ENCODE measurements at regions not wholly inside any gene's neighbourhood (a gene's known extent, or its start where the extent isn't known, plus 50 kb on each side); places are given as distances from the start of the nearest gene placed in this dataset.
"Not testable (repeated sequence)": the region's sequence is repeated elsewhere in the genome, so short reads cannot be mapped to it uniquely, and the experiment has no call there.

DNA sequence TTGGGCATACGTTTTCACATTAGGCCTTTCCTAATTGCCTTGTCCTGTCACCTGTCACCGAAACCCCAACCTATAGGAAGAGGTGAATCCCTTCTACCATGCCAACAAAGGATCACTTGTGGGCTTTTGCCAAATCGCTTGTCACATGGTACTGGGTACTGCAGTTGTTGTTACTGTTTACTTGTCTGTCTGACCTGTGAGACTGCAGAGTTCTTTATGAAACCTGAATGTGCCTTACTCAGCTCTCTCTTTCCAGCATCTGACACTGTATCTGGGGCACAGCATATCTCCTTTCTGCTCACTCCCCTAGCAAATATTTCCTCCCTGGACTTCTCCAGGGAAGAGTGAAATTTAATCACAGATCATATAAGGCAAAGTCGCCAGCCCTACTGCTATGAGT lies 1272.4 kb downstream of the CDH8 start:
- no peak for DNase-seq

DNA sequence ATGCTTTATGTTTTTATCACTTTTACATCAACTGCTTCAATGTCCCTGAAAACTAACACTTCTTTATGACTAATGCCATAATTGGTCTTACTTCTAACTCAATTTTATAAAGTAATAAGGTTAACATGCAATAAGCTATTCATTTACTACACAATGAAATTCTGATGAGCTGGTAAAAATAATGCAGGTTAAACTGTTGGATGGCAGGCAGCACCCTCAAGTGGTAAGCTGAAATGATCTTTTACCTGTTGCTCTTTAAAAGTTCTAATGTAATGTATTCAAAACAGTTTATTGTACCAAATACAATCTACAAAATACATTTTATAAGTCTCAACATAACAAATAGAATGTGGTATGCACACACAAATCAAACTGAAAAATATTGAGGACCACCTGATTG lies 1280.3 kb downstream of the CDH8 start:
- no peak for DNase-seq

DNA sequence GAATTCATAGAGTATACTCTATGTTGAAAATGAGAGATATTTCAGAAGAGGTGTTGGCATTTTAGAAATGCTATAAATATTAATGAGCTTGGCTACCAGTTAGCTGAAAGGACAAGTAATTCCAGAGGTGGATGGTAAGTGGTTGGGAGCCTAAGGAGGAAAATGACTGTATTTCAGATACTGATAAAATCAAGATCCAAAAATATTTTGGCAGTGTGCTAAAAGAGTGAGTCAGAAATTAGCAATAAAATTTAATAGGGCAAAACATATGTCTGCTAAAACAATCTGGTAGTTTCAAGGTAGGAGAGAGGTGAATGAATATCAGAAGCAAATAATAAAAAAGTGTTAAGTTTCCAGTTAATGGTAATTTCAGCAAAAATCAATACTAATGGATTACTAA lies 1287.9 kb downstream of the CDH8 start:
- no peak for DNase-seq

DNA sequence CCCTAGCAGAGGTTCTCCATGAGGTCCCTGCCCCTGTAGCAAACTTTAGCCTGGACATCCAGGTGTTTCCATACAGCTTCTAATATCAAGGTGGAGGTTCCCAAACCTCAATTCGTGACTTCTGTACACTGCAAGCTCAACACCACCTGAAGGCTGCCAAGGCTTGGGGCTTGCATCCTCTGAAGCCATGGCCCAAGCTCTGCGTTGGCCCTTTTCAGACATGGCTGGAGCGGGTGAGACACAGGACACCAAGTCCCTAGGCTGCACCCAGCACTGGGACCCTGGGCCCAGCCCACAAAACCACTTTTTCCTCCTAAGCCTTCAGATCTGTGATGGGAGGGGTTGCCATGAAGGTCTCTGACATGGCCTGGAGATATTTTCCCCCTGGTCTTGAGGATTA lies 1292.0 kb downstream of the CDH8 start:
- no peak for DNase-seq

DNA sequence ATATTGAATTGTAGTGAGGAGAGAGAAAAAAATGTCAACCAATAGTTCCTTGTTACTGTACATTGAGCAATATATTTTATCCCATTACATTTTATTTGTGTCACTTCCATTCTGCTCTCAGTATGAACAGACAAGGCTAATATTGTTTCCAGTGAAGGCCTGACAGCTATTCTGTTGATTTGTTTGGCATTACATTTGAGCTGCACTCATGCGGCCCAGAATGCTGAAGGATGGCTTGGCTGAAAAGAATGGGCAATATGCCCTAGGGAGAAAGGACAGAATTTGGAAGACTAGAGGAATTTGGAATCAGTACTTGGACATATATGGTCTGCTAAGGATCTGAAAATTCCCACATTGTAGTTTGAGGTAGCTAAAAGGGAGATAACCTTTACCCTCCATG lies 1294.4 kb downstream of the CDH8 start:
- no peak for DNase-seq

DNA sequence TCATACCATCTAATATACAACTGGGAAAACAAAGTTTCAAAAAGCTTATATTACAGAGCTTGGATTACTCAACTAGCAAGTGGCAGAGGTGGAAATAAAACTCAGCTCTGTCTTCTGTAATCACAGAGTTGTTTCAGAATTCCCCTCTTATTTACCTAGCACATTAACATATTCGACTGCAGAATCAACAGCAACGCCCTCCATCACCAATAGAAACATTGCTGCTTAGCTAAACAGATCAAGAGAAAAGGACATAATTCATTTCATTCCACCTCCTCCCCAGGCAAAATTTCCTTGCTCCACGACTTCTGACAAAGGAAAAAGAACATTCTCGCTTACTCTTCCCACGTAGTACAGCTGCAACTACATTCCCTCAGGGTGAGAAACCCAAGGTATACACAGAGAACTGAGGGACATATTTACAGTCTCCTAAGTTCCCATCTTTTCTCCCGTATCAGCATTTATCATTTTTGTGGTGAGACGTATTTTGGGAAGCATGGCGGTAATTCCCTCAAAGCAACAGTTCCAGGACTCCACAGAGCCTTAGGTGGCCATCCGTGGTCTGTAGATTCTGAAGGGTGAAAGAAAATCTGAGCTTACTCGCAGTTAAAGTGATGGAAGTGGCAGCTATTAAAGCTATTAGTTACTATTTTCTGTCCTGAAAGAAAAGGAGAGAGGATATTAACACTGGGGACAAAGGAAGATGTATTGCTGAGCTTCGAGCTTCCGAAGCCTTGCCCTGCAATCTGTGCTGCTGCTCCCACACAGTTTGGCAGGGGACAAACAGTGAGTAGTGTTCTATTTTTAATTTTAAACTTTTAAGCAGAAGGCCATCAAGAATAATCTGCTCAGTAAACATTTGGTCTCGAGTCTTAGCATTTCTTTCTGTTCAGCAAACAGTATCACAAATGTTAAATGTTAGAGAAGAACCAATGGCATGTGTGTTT lies 1296.2 kb downstream of the CDH8 start:
- no peak for DNase-seq

DNA sequence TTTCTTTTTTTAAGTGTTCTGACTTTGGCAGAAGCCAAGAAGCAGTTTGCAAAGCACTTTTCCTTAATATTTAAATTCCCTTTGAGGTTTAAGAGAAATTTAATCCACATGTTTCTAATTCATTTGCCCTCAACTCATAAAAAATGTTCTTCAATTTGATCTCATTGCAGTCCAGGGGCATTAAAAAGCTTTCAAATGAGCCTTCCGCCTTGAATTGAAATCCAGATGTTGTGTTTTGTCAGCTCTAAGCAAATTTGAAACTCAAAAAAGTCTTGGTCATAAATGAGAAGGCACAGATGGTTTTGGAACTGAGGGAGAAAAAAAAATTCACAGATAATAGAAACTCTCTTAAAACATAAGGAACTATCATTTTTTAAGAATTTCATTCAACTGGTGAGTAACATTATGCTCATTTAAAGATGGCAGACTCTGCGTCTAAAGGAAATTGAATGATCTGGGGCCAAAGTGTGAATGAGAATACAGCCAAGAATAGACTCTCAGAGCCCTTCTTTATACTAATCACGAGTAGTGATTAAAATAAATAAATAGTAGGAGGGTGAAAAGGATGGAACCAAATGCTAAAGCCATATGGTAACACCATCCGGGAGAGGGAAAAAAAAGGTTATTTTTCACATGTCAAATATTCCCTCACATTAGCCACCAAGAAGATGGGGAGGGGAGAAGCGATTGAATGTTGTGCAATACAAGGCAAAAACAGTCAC lies 1304.7 kb downstream of the CDH8 start:
- DNase-seq = no peak

DNA sequence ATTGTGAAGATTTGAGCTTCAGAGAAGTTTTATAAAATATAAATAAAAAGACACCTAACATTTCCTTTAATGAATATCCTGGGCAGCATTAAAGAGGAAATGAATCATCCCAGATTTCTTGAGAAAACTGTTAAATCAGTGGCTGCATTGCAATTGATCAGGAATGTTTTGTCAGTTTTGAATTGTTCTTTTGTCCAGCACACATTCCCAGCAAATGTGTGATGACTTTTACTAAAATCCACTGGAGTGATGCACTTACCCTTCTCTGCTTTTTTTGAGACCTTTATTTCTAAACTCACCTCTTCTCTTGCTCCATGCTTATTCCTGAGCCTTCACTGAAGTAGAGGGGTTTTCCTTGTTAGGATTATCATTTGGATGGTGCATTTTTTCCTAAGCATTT lies 1307.2 kb downstream of the CDH8 start:
- DNase-seq = no peak

DNA sequence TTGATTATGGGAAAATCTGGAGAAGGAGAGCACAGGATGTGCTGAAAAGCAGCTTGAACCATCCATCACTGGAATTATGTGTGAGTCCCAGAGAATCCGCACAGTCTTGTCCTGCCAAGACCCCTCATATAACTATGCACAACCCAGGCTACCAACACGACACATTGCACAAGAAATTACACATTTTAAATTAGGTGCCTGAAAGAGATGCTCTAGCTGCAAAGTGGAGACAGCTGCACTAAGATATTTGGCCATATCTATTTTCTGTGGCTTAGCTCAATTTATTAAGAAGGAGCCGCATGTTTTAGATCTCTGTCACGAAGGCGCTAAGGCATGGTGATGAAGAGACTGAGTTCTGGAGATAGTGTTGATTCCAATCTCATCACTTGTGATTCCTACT lies 1308.4 kb downstream of the CDH8 start:
- no peak for DNase-seq

DNA sequence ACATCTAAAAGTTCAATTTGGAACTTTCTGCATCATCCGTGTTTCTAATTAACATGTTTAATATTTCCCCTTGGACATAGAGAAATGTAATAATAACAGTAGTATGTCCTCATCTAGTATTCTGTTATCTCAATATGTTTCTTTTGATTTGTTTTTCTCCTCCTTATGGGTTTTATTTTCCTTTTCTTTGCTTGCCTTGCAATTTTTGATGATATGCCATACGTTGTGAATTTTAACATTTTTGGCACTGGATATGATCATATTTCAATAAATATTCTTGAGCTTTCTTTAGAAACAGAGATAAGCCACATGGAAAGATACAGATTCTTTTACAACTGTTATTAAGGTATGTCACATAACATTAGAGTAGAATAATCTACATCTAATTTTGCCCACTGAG lies 1316.2 kb downstream of the CDH8 start:
- no peak for DNase-seq

DNA sequence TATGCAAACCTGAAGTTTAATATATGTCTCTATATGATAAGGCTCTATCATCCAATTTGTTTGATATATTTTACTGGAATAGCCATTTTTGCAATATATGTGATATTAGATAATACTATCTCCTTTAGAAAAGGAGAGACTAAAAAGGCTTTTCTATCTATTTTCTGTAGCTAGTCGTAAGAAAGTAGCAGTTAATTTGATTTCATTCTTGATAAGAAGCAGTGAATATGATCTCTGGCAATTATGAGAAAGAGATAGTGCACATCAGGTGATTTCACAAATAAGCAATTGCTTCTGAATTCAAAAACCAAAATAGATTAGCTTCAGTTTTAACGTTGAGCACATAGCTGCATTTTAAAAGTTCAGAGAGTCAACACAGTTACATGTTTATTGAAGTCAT lies 1318.4 kb downstream of the CDH8 start:
- DNase-seq = no peak

DNA sequence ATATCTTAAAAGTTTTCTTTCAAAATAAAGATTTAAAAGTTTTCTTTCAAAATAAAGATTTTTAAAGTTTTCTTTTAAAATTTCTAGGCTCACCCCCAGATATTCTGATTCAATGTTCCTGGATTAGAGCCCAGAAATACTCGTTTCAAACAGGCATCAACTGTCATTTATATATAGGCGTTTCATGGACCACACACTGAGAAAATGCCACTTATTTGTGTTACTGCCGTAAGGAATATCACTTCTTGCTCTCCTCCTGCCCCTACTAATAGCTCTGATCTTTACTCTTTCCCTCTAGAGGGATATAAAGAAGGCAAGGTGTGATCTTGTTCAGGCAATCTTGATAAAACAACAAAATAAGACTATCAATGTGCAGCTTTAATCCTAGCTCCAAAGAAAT lies 1324.1 kb downstream of the CDH8 start:
- DNase-seq = no peak

DNA sequence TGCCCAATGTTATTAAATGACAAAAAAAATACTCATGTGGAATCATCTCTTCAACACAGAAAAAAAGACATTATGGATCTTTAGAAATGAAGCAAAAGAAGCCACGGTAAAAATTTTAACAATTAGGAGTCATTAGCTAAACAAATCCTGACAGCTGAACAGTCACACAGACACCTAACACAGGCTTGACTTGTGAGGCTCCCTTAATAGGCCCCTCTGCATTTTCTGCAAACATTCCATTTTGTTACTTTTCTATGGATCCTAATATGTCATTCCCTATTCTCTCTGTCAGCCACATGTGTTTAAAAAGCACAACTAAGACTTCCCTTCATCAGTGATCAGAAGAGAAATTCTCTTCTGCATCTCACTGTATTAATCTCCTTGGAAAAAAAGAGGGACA lies 1331.5 kb downstream of the CDH8 start:
- no peak for DNase-seq

DNA sequence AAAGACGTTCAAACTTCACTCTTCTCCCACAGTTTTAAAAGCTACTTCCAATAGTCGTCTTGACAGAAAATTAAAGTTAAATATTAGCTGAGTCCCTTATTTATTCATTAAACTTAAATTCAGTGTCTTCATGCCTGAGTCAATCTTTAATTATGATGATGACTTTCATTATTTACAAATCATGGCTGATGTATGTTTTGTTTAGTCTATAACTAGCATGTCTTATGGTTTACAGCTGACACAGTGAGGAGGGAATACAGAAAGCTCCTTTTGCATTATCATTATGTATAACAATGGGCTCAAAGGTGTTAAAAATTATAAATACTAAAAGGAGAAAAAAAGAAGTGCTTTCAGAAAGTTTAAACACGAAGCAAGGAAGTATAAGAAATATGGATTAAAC lies 1333.1 kb downstream of the CDH8 start:
- DNase-seq = no peak

DNA sequence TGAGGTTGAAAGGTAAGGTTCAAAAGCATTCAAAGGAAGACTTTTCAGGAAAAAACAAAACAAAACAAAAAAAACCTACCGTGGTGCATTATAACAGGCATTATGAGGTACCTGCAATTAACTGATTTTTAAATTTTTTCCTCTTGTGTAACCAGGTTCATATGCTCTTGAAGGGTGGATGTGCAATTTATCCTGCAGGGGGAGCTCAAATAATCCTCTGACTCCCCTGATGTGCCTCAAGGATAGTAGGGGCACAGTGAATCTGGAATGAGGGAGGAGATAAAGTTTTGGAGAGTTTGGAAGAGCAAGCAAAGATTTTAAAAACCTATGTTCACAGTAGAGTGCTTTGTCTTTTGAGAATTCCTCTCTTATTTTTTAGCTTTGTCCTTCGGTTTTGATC lies 1349.4 kb downstream of the CDH8 start:
- DNase-seq = no peak

DNA sequence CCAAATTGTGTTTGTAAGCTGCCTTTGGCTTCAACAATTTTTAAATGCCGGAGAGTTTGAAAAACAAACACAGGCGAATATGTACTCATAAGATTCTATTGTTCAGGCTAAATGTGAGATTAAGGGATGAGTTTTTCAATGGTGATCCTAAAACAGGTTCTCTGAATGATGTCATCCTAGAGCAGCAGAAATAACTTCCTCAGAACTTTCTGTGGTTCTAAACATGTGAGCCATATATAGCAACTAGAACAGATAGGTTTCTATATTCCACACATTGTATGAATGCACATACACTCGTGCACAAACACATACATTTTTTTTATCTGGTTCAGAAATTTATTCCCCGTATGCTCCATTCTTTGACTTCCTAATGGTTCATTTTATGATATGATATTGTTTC lies 1352.2 kb downstream of the CDH8 start:
- DNase-seq = no peak

DNA sequence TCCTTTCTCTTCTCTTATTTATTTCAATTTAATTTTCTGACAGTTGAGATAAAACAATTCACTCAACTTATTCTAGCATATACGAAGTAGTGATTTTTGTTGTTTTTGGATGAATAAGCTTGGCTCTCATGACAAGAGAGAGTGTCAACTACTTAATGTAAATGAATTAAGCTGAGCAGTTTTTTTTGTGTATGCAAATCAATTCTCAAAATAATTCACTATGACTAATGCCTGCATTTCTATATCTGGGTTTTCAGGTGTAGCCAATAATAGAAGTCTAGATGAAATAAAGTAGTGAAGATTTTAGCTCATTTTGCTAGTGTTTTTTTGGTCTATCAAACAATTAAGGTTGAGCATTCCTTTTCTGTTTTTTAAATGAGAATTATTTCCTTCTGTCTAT lies 1354.0 kb downstream of the CDH8 start:
- DNase-seq = no peak

DNA sequence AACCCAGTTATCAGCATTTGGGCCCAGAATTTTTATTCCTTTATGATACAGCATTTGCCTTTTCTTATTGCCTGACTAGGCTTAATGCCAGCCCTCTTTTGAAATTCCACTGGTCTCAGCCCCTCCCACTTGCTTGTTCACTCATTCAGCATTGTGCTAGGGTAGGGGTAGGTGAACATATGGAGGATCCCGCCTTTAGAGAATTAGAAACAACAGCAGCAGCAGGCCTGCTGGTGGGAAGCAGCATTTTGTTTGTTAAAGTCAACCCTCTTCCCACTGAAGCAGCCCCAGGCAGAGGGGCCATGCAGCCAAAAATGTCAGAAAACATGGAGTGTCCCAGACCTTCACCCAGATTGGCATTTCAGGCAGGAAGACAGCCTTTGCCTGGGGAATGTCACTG lies 1355.2 kb downstream of the CDH8 start:
- no peak for DNase-seq

DNA sequence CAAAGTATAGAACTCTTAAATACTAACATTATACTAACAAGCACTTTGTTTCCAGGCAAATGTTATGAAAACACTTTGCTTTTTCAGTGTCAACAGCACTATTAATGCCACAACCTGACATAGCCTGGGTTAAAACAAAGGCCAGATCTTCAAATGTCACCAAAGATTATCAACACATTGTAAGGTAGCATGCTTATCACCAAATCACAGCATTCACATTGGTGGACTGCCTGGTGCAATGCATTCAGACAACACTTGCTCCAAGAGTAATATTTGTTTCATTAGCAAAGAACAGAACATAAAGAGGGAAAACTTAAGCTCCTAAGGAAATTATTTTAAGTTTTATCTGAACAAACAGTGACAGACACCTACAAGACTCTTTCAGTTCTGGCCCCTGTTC lies 1361.2 kb downstream of the CDH8 start:
- DNase-seq = no peak

DNA sequence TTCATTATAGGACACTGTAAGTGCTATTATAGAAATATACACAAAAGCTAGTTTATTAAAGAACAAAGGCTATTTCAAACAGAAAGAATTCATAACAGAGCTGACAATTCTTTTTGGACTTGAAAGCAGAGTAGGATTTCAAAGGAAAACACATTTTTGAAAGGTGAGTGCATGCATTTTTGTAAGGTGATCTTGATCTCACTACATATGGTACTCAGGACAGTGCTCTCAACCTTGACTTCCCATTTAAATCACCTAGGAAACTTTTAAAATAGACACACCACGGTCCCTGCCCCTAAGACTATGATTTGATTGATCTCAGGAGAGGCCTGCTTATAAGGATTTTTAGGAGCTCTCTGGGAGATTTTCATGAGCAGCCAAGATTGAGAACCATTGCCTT lies 1362.0 kb downstream of the CDH8 start:
- DNase-seq = no peak

DNA sequence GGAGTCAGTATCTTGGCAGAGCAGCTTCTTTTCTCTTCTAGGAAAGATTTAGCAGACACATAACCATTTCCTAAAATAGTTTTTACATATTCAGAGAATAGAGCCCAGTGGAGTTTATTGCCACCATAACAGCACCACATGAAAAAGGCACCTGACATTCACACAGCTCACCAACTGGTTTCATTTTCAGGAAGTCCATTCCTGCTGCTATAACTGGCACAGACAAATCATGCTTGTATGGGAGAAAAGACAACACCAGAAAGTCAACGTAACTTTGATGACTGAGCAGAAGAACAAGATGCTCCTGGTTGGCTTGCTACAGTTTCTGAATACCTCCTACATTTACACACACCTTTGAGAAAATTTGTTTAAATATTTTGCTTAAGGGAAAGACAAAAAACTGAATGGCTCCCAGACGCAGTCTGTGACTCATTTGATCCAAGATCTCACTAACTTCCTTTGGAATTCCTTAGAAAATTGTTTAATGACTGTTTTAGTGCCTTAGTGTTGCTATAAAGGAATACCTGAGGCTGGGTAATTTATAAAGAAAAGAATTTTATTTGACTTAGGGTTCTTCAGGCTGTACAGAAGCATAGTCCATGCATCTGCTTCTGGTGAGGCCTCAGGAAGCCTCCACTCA lies 1380.6 kb downstream of the CDH8 start:
- DNase-seq = no peak

DNA sequence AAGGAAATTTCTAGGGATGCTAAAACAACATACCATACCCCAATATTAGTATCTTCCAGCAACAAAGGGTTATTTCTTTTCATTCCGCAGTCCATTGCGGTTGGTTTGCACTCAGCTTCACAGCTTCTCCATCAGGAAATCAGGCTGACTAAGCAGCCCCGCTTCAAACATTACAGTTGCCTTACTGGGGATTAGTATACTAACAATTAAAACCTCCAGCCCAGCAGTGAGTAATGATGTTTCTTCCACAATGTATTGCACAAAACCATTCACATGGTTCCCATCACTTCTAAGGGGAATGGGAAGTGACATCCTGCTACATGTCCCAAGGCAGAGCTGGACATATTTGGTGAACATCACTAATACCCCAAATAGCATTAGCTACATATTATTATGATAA lies 1384.9 kb downstream of the CDH8 start:
- DNase-seq = no peak

DNA sequence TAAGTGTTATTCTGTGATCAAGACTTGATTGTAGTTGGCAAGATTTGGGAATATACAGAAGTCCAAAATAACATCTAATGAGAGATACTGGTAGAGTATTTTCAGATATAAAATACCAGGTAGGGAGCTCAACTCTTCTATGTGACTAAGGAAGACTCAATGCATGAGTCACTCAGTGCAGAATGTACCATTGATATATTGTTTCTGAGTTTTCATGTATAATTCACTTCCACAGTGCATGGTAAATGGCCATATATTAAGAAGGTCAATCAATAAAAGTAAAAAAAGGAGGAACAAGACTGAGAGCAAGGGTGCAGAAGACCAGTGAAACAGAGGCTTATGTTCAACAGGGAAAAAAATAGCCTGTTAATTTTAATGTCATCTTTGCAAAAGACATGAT lies 1387.9 kb downstream of the CDH8 start:
- no peak for DNase-seq

DNA sequence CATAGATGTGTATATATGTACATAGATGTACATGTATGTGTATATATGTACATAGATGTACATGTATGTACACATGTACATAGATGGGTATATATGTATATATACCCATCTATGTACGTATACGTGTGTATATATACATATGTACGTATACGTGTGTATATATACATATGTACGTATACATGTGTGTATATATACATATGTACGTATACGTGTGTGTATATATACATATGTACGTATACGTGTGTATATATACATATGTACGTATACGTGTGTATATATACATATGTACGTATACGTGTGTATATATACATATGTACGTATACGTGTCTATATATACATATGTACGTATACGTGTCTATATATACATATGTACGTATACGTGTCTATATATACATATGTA lies 1388.8 kb downstream of the CDH8 start:
- not testable (repeated sequence) for DNase-seq

All from activated naive CD4-positive, alpha-beta T cell treated with anti-CD3 and anti-CD28 coated beads, Interleukin-2, amount 50 U/mL, for 16 hours (primary cell).